HG03558 (cell line): ENCODE measurements at regions not wholly inside any gene's neighbourhood (a gene's known extent, or its start where the extent isn't known, plus 50 kb on each side); places are given as distances from the start of the nearest gene placed in this dataset.

Experiments
- ATAC-seq: cut with Tn5 transposase; IDR thresholded peaks from one replicate; pipeline ENCODE4 v1.9.1; 2021; ENCODE audit warnings: moderate number of reproducible peaks; ENCODE audit not compliant: unreplicated experiment; ENCODE audit errors: extremely low read depth

DNA sequence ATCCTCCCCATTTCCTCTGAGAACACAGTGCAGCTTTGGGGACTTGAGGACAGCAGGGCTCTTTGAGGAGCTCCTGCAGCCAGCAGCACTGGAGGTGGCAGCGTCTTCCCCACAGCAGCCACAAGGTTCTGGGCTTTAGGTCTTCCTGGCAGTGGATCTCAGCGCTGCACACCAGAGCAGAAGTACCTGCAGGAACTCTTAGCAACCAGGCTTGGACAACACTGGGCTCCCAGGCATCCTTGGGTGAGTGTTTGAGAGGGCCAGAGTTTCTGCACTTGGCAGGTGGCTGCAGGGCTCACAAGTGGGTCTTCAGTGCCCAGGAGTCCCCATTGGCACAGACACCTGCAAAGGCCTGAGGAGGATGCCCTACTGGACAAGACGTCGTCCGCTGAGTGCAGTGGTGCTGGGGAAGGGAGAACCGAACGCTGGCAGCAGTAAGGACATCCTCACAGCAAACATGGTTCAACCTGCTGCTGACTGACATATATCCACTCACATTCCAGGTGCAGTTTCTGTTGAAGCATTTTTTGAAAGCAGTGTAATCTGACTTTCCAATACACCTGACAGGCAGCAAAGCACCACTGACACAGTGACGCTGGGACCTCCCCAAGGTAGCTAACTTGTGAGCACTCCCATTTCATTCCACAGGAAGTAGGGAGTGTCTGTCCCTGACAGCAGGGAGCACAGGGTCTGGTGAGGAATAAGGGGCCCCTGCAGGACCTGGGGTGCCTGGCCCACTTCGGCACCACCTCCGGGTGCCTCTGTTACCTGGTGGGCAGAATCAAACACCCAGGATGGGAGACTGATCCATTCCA is 149.9 kb upstream of the COPS8 start:
- ATAC-seq = no peak

- no peak for ATAC-seq
Observed at GRCh38 chr2:236936446-236936940, 149.2 kb upstream of the COPS8 start.

- ATAC-seq = no peak
Observed at GRCh38 chr2:236938126-236938525, 147.6 kb upstream of the COPS8 start.

DNA sequence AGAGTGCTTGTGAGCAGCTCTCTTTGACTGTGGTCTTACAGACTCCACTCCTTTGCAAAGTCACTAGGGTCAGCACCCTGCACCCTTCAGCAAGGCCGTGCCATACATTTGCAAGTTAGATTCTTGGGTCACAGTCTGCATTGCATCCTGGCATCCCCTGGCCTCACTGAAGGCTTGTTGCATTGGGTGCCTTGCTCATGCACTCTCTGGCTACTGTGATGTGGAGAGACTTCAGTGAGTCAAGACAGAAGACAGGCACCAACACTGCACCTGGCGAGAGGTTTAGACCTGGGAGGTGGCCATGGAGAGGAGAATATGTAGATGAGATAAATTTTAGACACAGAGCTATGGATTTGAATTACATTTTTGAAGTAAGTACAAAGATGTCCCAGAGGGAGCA is 146.4 kb upstream of the COPS8 start:
- ATAC-seq = no peak

DNA sequence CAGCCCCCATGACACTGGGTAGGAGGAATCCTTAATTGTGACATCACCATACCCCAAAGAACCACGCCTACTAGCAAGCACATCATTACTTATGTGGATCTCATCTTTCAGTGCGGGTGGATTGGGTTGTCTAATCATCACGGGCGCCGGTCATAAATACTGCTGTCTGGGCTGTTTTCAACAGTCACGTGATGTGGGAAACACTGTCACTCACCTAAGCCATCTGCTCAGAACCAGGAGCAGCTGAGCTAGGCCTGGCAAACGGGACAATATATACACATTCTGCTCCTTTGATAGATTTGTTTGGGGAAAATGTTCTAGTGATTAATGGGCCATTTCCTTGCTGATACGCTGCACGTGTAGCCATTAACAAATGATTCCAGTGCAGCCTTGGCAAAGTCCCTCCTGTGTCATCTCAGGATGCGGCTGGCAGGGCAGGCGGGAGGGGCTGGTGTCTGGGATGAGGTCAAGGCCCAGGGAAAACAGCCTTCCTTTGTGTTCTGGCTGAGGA is 145.9 kb upstream of the COPS8 start:
- no peak for ATAC-seq

- no peak for ATAC-seq
Observed at GRCh38 chr2:236940497-236940896, 145.2 kb upstream of the COPS8 start.

DNA sequence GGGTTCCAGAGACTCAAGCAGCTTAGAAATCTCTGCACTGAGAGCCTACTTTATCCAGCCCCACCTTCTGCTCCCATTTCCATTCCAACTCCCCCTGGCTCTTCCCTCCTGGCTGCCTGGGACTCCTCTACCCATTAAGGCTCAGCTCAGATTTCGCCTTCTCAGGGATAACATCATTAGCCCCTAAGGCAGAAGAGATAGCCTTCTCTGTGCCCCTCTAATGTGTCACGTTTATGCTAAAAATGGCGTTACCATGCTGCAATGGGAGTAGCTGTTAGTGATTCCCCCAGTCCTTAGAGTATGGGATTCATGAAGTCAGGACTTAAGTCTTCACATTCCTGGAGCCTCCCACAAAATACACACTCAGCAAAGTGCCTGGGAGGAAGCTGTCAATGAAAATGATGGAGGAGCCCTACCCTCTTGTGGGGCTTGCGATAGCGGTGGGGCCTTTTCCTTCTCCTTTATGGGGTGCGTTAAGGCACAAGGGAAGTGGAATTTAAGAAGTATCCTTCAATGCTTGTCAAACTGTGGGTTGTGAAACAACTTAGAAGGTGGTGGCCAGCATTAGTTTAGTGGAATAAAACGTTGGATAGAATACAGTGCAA is 144.7 kb upstream of the COPS8 start:
- ATAC-seq = no peak

DNA sequence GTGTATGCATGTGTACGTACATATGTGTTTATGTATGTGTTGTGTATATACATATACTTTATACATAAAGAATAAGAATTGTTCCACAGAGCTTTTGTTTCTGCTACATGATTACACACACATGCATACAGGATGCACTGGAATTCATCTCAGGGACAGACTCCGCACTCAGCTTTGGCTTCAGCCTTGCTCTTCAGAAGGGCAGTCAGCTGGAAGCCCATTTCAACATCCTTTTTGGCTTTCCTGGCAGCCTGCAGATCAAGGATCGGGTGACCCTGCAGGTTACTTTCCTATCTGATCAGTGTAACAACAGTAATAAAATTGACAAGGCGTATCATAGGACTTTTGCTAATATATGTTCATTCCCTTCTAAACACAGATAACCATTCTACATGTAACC is 144.1 kb upstream of the COPS8 start:
- no peak for ATAC-seq

DNA sequence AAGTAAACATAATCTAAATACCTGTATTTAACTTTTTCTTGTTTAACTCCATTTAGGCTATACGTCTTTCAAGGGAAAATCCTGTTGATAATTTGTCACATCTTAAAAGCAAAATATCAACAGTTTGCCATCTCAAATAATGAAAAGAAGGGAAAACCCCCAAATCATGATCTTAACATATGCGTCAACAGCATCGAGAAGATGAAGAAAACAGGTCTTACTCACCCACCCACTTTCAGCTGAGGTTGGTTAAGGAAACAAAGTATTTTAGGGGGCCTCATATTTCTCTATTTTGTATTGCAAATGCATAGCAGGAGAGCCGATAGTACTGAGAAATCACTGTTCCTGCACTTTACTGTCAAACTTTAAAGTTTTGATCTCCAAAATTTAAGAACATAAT is 143.1 kb upstream of the COPS8 start:
- no peak for ATAC-seq

- no peak for ATAC-seq
Observed at GRCh38 chr2:236943068-236943467, 142.6 kb upstream of the COPS8 start.

DNA sequence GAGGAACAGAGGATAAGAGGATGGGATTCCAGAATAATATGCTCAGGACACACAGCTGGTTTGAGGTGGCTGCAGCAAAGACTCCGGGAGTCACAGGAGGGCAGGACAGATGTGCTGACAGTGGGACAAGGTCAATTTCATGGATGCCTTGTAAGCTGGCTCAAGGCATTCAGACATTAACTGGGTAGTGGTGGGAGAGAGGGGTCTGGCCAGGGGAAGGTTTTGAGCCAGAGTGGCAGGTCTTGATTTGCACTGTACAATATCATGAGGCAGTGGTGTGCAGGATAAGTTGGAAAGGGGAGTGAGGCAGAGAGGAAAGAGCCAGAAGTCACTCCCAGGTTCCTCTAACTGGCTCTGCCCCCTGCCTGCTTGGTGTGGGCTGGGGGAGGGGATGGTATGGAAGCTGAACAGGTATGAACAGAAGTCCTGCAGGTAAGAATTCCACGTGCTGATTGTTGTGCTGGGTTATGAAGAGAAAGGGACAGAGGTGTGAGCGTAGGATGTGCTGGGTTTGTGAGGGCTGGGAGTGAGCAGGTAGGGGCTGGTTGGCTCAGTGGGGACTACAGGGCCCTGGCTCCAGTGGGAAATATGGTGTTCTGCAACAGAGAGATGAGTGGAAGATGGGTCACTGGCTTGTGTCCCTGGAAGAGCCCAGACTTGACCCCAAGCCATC is 141.7 kb upstream of the COPS8 start:
- ATAC-seq = no peak

DNA sequence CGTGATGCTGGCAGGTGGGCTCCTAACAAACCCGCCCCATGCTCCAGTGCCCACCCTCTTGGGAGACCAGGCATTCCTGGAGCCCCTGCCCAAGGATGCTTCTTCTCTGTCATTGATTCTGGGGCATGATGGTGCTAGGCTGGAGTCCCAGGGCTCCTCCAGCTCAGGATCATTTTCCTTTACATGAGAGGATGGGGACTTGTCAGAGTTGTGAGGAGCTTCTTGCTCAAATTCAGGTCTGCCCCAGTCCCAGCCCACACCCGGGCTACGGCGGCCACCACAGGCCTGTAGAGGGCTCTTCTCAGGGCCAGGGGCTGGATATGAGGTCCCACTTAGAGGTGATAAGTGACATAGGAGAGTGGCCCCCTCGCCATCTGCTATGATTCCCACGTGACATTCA is 141.1 kb upstream of the COPS8 start:
- ATAC-seq = no peak

DNA sequence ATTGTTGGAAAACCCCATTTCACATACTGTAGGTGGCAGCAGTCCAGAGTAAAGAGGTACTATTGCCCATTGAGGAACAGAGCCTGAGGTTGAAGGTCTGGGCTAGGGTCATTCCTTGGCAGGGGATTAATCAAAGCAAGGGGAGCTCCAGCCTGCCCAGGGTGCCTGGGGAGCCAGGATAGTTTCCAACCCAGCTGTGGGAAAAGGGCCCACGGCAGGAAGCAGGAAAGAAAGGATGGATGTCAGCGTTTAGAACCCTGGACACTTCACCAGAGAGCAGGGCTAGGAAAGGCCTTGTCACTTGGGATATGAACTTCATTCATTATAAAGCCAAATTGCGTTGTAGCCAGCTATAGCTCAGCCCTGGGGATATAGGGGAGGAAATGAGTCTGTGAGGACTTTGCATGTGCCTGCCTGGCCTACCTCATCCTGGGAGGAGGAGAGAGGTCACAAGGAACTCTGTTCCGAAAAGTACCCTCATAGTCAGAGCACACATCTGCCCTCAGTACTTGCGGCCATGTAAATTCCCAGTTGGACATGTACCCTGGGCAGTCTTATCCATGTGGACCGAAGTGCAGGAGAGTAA is 140.2 kb upstream of the COPS8 start:
- ATAC-seq = no peak

DNA sequence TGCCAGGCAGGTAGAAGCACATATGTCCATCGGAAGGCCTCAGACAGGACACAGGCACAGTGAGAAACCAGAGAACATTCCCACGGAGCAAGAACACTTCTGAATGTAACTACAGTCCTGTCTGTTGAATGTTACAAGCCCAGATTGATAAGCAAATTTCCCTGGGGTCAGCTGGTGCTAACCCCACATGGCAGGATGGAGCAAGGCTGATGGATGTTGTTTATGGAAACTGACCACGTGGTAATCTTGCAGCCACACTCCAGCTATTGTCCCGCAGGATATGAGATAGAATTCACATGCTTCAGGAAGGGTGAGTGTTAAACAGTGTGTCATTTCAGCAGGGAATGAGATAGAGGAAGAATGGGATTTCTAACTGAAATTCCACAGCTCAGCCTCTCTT is 138.8 kb upstream of the COPS8 start:
- no peak for ATAC-seq

DNA sequence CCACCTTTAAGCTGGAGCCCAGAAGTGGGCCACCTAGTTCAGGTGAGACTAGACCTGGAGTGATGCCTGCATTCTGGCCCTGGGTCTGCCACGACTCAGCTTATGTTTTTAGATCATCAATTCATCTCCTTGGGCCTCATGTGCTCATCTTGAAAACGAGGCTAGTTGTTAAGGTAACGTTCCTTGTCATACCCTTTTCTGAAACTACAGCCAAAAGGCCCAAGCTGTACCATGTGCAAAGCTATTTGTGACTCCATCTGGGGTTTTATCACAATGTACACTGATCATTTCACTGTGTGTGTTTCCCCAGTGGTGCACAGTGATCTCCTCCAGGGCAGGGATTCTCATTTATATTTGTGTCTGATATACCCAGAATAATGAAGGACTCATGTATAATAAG is 138.4 kb upstream of the COPS8 start:
- no peak for ATAC-seq

DNA sequence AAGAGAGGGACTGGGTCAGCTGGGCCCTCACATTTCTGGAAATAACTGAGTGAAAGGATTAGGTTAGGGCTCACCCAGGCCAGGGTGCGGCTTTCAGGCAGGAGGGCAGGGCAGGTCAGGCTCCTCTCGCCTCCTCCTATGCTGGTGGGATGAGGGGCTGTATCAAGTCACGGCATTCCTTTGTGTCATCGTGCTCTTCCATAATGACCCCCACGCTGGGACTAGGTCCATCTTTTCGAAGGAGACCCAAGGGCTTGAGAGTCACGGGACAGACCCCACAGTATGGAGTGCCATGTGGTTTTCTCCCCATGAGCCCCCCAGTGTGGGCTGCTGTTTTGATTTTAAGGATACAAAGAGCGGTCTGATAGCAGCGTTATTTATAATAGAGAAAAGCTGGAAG is 137.8 kb upstream of the COPS8 start:
- no peak for ATAC-seq

GRCh38 chr2:236949089-236949905 is 136.4 kb upstream of the COPS8 start:
- ATAC-seq = no peak

- no peak for ATAC-seq
Observed at GRCh38 chr2:236951830-236952475, 133.7 kb upstream of the COPS8 start.

DNA sequence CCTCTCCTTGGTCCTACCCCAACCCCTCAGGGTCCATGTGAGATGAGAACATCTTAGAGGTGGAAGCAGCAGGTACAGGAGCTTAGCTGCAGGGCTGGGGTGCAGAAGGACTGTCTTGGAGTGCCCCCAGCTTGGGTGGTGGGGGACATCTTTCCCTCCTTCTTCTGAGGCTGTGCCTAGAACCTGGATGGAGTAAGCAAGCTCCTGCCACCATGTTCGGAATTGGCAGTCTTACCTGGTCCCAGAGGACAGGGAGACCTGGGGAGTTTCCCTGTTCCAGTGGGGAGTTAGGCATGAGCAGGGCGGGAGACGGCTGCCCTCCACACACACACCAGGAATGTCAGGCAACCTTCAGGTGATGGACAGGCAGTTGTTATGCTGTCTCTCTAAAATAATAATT is 131.0 kb upstream of the COPS8 start:
- ATAC-seq = no peak
